ENCODE measurements at regions not wholly inside any gene's neighbourhood (a gene's known extent, or its start where the extent isn't known, plus 50 kb on each side); places are given as distances from the start of the nearest gene placed in this dataset.
"Not testable (repeated sequence)": the region's sequence is repeated elsewhere in the genome, so short reads cannot be mapped to it uniquely, and the experiment has no call there.

DNA sequence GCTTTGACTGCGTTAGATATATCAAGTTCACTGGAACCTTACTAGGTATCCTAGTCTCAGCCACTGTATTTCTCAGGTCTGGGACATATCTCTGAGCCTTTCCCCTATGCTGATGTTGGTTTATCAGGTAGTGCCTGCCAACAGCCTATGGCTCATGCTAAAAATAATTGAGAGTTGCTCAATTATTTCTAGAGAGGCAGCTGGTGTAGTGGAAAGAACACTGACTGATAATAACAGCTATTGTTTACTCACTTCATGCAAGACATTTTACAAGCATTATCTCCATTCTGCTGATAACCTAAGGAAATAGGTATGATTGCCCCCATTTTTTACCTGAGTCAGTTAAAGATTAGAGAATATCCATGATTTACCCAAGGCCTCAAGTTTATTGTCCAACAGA is 231.4 kb downstream of the LRRN1 start:
- no peak for DNase-seq

DNA sequence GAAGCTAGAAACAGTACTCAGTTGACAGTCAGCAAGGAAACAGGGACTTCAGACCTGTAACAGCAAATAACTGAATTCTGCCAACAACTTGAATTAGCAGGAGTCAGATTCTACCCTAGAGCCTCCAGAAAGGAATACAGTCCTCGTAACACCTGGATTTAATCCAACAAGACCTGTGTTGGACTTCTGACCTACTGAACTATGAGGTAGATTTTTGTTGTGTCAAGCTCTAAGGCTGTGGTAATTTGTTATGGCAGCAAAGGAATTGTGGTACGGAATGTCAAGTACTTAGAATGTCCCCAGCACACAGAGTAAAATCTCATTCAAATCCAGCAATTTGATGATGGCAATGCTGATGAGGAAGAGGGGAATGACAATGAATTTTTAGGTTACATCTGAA is 234.1 kb downstream of the LRRN1 start:
- no peak for DNase-seq

DNA sequence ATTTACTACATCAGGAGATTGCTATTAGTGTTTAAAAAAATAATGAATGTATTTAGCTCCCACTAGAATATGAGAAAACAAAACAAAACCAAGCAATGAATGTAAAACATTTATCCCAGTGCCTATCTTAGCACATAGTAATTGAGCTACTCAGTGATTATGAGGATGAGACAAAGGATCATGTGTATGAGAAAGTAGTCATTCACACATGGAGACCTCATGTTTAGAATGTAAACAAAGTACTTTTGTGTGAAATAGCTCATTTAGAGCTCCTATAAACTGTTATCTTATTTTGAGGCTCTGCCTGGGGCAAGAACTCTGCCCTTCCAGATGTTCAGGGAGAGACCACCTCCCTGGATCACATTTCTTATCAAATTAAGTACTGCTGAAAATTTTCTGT is 236.8 kb downstream of the LRRN1 start:
- no peak for DNase-seq

DNA sequence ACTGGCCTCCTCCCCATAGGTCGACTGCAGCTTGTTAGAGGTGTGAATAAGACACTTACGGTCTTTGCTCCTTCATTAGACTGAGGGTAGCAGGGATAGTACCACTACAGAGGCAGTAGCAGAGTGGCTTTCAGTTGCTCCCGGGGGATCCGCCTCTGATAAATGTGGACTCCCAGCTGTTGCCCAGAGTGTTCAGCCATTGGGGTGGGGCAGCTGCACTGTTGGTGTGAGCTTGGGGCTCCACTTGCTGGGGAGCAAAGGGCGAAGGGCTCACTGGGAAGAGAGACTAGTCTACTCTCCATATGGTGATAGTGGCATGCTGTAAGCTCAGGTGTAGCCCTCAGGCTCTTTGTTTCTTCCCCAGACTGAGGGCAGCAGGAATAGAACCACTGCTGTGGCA is 239.1 kb downstream of the LRRN1 start:
- no peak for DNase-seq

DNA sequence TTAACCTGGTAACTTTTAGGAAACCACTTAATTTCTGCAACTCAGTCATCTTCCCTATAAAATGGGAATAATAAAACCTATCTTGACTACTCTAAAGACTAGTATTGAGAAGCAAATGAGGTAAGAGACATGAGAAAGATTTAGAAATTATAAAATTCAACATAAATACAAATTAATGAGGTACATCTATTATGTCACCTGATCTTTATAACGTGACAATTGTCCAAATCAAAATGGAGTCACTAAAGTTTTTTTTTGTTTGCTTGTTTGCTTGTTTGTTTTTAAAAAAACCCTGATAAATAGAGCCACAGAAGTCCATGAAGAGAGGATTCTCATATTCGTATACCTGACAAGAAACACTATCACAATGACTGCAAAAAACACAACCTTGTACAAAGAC is 242.8 kb downstream of the LRRN1 start:
- DNase-seq: no peak

DNA sequence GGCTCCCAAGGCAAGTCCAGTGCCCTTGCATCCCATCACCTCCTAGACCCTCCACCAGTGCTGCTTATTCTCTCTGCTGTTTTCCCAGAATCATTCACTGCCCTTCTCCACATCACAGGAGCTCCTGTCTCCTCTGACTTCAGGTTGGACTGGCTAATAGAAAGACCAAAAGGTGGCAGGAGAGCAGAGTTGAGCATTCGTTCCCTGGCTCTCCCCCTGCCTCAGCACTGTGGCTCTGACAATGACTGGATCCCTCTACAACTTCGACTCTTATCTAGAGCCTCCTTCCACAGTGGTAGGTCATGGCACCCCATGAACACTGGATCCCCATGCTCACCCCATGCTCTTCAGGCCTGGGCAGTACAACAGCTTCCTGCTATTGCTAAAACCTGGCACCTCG is 243.6 kb downstream of the LRRN1 start:
- no peak for DNase-seq

DNA sequence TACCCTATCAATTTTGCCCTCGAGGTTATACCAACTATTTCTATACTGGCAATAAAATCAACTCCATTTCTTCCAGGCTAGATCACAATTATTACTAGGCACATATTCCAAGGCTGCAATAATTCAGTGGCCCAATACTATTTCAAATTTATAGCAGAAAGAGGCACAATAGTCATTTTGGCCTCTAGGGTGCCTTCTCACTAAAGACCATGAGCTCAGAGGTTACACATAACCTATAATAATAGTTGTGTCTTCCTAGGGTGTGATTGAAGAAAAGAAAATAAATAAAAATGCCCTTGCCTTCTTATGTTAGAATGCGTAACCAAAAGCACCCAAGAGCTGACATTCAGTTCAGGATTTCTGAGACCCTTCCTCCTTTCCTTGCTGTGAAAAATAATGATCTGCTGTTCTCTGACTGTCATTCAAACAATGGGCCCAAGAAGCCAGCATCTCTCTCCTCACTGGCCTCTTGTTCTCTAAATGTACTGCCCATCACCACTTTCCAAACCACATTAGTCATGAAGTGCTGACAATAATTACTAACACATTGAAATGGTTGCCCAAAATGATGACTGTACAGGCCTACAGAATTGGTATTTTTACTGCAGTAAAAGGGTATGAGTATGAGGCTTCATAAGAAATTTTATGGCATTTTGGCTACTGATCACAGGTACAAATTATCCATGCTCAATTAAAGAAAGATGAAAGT is 244.8 kb downstream of the LRRN1 start:
- DNase-seq: no peak

DNA sequence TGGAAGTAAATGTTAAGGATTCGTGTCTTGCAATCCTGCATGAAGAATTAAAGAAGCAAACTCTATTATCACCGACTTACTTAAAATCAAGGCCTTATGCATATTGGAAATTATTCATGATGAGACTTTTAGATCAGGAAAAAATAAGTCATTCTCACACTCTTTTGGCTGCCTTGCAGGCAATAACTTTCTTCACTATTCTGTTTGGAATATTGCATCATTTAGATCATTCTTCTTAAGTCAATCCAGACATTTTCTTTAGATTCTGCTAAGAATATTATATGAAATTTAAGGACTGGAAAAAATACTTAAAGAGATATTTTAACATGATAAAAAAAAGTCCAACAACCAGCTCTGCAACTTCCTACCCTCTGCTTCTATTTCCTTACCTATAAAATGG is 245.4 kb downstream of the LRRN1 start:
- no peak for DNase-seq

DNA sequence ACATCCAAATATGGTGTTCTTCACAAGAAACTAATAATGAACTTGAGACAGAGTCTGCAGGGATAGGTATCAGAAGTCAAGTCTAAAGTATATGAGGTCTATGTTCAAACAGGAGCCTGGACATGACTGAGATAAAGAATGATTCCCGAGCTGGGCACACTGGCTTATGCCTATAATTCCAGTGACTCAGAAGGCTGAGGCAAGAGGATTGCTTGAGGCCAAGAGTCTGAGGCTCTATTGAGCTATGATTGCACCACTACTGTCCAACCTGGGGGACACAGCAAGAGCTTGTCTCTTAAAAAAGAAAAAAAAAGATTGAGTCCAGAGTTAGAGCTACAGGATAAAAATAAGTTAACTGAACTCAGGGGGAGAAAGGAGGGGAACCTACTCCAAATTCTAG is 246.5 kb downstream of the LRRN1 start:
- no peak for DNase-seq

DNA sequence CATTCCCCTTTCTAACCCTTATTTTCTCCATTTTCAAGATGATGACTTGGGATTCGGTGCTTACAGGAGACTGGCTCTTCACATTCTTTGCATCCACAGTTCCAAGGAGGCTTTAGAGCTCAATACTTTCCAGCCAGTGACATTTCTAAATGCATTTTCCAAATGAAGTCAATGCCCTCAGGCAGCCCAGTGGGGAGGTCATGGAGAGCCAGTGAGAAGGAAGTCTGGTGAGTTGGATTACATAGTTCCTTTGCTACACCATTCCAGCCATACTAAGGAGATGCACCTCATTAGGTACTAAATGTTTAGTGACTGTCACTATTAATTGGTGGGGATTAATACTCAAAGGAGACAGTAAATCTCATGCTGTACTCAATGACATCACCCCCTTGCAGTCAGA is 248.1 kb downstream of the LRRN1 start:
- no peak for DNase-seq

DNA sequence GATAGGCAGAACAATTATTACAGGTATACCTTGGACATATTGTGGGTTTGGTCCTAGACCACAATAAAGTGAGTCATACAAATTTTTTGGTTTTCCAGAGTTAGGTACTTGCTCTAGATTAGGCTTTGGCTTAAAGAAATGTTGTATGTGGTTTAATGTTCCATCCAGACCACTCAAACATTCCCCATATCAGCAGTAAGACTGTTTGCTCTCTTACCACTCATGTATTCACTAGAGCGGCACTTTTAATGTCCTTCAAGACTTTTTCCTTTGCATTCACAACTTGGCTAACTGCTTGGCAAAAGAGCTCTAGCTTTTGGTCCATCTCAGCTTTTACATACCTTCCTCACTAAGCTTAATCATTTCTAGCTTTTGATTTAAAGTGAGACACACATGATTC is 250.5 kb upstream of the SETMAR start:
- no peak for DNase-seq

DNA sequence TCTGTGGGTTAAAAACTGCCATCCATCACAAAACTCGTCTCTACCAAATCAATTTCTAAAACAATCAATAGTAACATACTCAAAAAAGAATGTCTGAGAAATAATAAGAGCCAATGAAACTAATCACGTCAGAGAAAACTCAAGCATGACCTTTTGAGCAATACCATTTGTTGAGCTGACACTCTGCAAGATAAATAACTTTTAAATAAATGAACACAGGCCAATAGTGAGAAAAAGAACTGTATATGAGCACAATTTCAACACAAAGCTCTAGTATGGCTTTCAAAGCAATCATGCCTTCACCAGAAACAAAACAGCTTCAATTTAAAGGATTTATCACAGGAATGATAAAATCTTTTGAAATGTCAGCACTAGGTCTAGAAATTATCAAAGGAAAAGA is 249.2 kb upstream of the SETMAR start:
- DNase-seq: no peak

DNA sequence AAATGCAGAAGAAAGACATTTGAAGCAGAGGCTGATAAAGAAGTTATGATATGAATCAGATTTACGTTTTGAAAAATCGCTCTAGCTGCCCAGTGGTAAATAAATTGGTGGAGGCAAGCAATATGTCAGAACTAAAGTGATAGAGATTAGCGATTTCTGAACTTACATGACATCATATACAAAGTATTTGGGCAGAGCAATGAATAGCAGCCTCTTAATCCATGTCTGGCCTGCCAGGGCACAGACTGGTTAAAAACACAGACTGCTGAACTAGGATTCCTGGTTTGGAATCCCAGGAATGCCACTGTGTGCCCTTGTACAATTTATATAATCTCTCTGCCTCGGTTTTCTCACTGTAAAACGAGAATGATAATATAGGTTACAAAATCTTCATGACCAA is 243.1 kb upstream of the SETMAR start:
- no peak for DNase-seq

DNA sequence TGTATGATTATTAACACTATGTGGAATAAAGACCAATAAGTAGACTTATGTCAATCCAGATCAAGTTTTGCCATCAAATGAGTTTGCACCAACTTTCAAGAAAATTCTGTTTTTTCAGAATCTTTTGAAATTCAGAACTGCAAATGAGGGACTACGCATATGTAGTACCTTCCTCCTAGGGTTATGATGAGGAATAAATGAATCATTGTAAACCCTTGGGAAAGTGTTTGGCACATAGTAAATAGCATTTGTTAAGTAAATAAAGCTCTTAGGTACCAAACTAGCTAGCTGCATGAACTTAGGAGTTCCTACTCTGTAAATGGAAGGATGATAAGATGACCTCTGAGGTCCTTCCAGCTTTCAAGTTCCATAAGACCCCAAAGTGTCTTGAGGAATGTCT is 242.6 kb upstream of the SETMAR start:
- no peak for DNase-seq

DNA sequence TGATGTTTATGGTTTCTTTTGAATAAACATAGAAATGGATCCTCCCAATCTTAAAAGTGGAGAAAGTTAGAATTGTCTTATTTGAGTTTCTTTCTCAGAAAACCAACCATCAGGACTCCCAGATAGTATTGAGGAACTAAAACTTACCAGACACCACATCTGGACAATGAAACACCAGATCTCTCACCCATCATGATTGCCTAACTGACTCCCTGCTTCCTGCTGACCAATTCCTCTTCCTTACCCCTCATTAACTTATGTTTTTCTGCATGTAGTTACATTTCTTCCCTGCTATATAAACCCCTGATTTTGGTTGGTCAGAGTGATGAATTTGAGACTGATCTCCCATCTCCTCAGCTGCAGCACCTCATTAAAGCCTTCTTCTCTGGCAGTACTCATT is 242.0 kb upstream of the SETMAR start:
- DNase-seq: no peak

DNA sequence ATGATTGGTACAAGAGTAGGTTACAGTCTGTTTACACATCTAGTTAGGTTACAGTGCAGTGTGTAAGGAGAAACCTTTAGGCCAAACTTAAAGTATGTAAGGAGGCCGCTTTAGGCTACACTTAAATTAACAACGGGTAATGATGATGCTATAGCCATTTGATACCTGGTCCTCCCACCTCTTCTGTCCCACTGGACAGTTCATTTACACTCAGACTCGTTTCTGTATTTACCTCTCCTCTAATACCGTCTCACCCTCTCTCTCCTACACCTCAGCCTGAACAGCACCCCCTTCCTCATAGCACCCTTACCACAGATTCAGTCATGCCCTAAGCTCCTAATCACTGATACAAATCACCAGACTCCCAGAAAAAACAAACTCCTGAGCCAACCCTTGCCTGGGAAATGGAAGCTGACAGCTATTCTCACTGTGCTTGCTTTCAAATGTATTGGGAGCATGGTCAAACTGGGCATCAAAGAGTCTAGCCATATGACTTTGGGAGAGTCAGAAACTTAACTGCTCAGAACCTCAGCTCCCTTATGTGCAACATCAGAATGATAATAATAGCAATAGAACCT is 241.3 kb upstream of the SETMAR start:
- DNase-seq: no peak

DNA sequence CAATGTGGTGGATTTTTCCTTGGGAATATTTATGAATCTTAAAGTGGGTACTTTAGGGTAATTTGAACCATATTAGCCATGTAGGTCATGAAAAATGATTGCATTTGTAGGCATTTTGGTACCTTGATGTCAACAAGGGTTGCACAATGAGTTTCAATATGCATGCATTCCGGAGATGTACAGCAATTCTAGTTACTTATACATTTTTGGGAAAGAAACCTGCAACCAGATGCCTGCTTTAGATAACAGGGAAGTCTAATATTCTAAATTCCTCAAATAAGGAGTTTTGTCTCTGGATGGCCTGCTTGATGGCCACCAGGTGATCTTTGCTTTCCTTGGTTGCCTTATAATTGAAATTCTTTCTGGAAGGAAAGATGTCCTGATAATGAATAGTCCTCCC is 240.5 kb upstream of the SETMAR start:
- DNase-seq: no peak

DNA sequence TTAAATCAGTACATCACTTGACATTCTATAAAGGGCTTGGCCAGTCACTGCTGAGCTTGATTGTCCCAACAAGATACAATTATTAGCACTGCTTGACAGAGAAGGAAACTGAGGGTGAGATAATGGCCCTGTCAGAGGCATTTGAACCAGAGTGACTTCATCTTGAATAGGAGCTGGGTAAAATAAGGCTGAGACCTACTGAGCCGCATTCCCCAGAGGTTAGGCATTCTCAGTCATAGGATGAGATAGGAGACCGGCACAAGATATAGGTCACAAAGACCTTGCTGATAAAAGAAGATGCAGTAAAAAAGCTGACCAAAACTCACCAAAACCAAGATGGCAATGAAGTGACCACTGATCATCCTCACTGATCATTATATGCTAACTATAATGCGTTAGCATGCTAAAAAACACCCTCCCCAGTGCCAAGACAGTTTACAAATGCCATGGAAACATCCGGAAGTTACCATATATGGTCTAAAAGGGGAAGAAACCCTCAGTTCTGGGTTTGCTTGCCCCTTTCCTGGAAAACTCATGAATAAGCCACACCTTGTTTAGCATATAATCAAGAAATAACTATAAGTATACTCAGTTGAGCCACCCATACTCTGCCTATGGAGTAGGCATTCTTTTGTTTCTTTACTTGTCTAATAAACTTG is 239.1 kb upstream of the SETMAR start:
- no peak for DNase-seq

DNA sequence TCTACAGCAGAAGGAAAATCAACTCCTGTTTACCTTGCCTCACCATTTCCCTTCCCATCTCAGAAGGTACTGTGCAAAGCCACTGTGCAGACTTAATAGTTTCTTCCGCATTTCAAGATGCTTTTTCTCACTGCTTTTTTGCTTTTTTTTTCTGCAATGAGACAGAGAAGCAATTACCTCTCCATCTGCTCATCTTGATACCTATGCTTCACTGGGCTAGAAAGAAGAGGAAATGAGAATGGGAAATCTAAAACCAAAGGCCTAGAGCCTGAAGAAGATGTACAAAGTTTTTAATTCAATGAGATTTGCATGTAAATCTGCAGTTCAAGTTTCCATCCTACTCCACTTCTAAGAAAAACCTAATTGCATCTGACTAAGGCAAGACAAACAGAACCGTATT is 238.1 kb upstream of the SETMAR start:
- no peak for DNase-seq

DNA sequence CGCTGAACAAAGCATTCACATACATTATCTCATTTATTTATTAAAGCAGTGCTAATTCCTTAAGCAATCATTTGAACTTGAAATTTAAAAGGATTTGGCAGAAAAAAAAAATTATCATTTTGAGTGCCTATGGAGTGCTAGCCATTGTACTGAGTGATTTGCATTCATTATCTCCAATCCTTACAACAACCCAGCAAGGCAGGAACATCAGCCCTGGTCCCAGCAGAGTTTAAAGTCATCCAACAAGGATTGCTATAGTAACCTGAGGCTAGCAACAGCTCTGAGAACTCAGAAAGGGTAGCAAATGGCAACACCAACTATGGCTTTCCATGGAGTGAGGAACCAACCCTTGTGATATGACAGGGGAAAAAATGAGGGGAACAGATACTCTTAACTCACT is 237.6 kb upstream of the SETMAR start:
- DNase-seq: no peak

DNA sequence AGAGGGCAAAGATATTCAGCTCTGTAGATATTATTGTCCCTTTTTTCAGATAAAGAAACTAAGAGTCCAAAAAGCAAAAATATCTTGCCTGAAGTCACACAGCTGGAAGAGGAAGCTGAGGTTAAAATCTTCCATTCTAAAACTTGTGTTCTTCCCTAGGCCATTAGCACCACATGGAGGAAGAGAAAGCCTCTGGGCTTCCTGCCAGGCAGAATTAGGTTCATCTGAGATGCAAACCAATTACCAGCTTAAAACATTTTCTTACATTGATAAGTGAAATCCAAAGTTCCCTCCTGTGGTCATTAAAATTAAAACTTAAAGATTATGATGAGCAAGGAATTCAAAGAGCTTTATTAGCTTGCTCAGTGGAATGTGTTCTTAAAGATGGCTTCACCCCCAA is 235.3 kb upstream of the SETMAR start:
- DNase-seq: no peak

DNA sequence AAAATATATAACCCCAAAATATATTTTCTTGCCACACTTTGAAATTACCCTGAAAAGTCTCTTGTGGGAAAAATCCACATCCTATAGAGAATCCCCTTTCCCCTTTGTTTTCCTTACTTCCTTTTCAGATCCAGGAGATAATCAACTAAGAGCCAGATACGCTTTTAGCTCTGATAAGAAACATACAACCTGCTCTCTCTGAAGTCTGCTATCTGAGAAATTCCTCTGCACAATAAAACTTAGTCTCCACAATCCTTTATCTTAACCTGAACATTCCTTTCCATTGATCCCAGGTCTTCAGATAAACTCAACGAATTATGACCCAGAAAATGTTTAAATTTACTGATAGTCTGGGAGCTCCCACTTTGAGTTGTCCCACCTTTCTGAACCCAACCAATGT is 233.4 kb upstream of the SETMAR start:
- DNase-seq: no peak

DNA sequence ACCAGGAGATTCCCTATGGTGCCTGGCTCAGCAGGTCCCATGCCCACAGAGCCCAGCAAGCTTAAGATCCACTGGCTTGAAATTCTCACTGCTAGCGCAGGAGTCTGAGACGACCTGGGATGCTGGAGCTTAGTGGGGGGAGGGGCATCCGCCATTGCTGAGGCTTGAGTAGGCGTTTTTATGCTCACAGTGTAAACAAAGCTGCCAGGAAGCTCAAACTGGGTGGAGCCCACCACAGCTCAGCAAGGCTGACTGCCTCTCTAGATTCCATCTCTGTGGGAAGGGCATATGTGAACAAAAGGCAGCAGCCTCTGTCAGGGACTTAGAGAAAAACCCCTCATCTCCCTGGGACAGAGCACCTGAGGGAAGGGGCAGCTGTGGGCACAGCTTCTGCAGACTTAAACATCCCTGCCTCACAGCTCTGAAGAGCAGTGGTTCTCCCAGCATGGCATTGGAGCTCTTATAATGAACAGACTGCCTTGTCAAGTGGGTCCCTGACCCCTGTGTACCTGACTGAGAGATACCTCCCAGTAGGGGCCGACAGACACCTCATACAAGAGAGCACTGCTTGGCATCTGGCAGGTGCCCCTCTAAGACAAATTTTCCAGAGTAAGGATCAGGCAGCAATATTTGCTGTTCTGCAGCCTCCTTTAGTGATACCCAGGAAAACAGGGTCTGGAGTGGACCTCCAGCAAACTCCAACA is 231.5 kb upstream of the SETMAR start:
- DNase-seq: peak; percentile 6

DNA sequence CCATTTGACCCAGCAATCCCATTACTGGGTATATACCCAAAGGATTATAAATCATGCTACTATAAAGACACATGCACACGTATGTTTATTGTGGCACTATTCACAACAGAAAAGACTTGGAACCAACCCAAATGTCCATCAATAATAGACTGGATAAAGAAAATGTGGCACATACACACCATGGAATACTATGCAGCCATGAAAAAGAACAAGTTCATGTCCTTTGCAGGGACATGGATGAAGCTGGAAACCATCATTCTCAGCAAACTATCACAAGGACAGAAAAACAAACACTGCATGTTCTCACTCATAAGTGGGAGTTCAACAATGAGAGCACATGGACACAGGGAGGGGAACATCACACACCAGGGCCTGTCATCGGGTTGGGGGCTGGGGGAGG is 225.9 kb upstream of the SETMAR start:
- not testable (repeated sequence) for DNase-seq

All from CD4-positive, alpha-beta T cell treated with Interleukin-17A for 1 hour (primary cell).